ENCODE measurements at regions not wholly inside any gene's neighbourhood (a gene's known extent, or its start where the extent isn't known, plus 50 kb on each side); places are given as distances from the start of the nearest gene placed in this dataset.

- TF ChIP-seq, protein P1, sequence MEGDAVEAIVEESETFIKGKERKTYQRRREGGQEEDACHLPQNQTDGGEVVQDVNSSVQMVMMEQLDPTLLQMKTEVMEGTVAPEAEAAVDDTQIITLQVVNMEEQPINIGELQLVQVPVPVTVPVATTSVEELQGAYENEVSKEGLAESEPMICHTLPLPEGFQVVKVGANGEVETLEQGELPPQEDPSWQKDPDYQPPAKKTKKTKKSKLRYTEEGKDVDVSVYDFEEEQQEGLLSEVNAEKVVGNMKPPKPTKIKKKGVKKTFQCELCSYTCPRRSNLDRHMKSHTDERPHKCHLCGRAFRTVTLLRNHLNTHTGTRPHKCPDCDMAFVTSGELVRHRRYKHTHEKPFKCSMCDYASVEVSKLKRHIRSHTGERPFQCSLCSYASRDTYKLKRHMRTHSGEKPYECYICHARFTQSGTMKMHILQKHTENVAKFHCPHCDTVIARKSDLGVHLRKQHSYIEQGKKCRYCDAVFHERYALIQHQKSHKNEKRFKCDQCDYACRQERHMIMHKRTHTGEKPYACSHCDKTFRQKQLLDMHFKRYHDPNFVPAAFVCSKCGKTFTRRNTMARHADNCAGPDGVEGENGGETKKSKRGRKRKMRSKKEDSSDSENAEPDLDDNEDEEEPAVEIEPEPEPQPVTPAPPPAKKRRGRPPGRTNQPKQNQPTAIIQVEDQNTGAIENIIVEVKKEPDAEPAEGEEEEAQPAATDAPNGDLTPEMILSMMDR (IDR thresholded peaks at IDR 0.05) = no peak
- TF ChIP-seq POLR2A (IDR thresholded peaks at IDR 0.05) = no peak
Measured at GRCh38 chr3:197421021-197421420, 122.6 kb upstream of the DLG1 start.
